OCI-LY1 (cell line): ENCODE measurements at regions not wholly inside any gene's neighbourhood (a gene's known extent, or its start where the extent isn't known, plus 50 kb on each side); places are given as distances from the start of the nearest gene placed in this dataset.

ENCODE experiments used
- CTCF ChIP-seq: fragments of 200-600 bp; sonication (generic), shearing (Covaris generic); IDR thresholded peaks from 2 replicates; pipeline ENCODE4 v1.5.1; 2017; ENCODE audit warnings: mild to moderate bottlenecking, antibody characterized with exemption, low read length, moderate library complexity, mixed read lengths
- EZH2 ChIP-seq: fragments of 200-600 bp; sonication (generic), shearing (Covaris generic); IDR thresholded peaks from 2 replicates; pipeline ENCODE4 v1.8.0; 2017; ENCODE audit warnings: borderline replicate concordance, mixed run types, mild to moderate bottlenecking, antibody characterized with exemption, low read length, moderate library complexity, mixed read lengths

GRCh38 chr18:78920456-78921138, 59.0 kb upstream of the SALL3 start:
- TF ChIP-seq CTCF (no peak), EZH2 (no peak)
